ENCODE measurements at regions not wholly inside any gene's neighbourhood (a gene's known extent, or its start where the extent isn't known, plus 50 kb on each side); places are given as distances from the start of the nearest gene placed in this dataset.
"Not testable (repeated sequence)": the region's sequence is repeated elsewhere in the genome, so short reads cannot be mapped to it uniquely, and the experiment has no call there.

- no peak for FAIRE-seq
Observed at GRCh38 chr4:64001229-64001898, 407.9 kb downstream of the TECRL start.

- no peak for FAIRE-seq
Observed at GRCh38 chr4:64000241-64000640, 409.0 kb downstream of the TECRL start.

- FAIRE-seq: no peak
Observed at GRCh38 chr4:63986253-63986652, 423.0 kb downstream of the TECRL start.

GRCh38 chr4:63983224-63983623 lies 426.0 kb downstream of the TECRL start:
- no peak for FAIRE-seq

GRCh38 chr4:63965875-63966274 lies 443.4 kb downstream of the TECRL start:
- FAIRE-seq: no peak

GRCh38 chr4:63942706-63943286 lies 466.5 kb downstream of the TECRL start:
- FAIRE-seq: not testable (repeated sequence)

- no peak for FAIRE-seq
Observed at GRCh38 chr4:63937961-63938360, 471.3 kb downstream of the TECRL start.

- no peak for FAIRE-seq
Observed at GRCh38 chr4:63922146-63922545, 487.1 kb downstream of the TECRL start.

- FAIRE-seq: no peak
Observed at GRCh38 chr4:63921561-63921960, 487.7 kb downstream of the TECRL start.

- no peak for FAIRE-seq
Observed at GRCh38 chr4:63919636-63920365, 489.4 kb downstream of the TECRL start.

- FAIRE-seq: no peak
Observed at GRCh38 chr4:63906660-63907183, 502.5 kb downstream of the TECRL start.

GRCh38 chr4:63904201-63904600 lies 505.0 kb downstream of the TECRL start:
- FAIRE-seq: no peak

- FAIRE-seq: no peak
Observed at GRCh38 chr4:63901304-63901703, 507.9 kb downstream of the TECRL start.

GRCh38 chr4:63898961-63899360 lies 510.3 kb downstream of the TECRL start:
- FAIRE-seq: no peak

- FAIRE-seq: no peak
Observed at GRCh38 chr4:63894161-63894560, 515.1 kb downstream of the TECRL start.

- FAIRE-seq: no peak
Observed at GRCh38 chr4:63869370-63869769, 539.9 kb downstream of the TECRL start.

- FAIRE-seq: no peak
Observed at GRCh38 chr4:63851496-63851895, 557.8 kb downstream of the TECRL start.

- FAIRE-seq: no peak
Observed at GRCh38 chr4:63841266-63841665, 568.0 kb downstream of the TECRL start.

- FAIRE-seq: no peak
Observed at GRCh38 chr4:63831590-63832155, 577.6 kb downstream of the TECRL start.

- no peak for FAIRE-seq
Observed at GRCh38 chr4:63817196-63817865, 591.9 kb downstream of the TECRL start.

- no peak for FAIRE-seq
Observed at GRCh38 chr4:63814171-63814964, 594.9 kb downstream of the TECRL start.

GRCh38 chr4:63799166-63799565 lies 610.1 kb downstream of the TECRL start:
- FAIRE-seq: no peak
